ENCODE measurements at regions not wholly inside any gene's neighbourhood (a gene's known extent, or its start where the extent isn't known, plus 50 kb on each side); places are given as distances from the start of the nearest gene placed in this dataset.
"Not testable (repeated sequence)": the region's sequence is repeated elsewhere in the genome, so short reads cannot be mapped to it uniquely, and the experiment has no call there.

DNA sequence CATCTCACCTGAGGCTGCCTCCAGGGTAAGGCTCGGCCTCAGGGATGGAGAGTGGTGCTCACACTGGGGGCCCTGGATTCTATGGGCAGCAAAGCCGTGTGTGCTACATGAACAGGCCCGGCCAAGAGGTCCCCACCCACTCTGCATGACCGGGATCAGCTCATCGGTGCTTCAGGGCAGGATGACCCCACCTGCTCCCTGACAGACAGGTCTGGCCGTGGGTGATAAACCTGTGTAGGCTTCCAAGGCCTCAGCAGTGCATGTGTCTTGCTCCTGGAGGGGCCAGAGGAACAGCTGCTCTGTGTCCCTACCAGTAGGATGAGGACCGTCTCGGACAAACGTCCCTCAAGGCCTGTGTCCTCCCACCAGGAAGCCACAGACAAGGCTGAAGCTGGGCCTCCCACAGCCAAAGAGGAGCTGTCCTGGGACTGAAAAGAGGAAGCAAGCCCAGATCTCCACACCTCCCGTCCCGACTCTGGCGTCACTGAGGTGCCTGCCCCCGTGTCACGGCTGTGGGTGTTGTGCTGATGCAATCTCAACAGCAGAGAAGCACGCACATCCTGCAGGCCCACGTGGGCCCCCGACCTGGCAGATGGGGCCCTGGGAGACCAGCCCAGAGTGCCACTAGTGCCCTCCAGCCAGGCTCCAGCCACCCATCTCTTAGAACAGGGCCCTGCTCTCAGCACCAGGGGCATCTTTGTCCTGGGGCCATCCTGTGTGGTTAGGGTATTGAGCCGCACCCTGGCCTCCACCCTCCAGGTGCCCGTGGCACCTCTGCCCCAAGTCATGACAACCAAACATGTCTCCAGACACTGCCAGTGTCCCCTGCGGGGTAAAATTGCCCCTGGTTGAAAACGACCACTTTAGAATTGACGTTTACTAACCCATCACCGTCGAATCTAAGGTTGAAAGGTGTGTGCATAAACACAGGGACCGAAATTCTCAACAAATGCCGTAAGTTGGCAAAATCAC lies 5455.9 kb upstream of the TPTE start:
- TF ChIP-seq YY1 (IDR thresholded peaks at IDR 0.05; ENCODE audit: insufficient read depth, insufficient read length); ZNF274 (IDR thresholded peaks at IDR 0.05; ENCODE audit: low read depth, low read length); SUZ12 (IDR thresholded peaks at IDR 0.05; ENCODE audit: extremely low read depth, insufficient read depth, insufficient read length): not testable (repeated sequence)

All from NT2/D1 (cell line).